Femur (tissue), 1 donor: ENCODE measurements at regions not wholly inside any gene's neighbourhood (a gene's known extent, or its start where the extent isn't known, plus 50 kb on each side); places are given as distances from the start of the nearest gene placed in this dataset.

ENCODE experiments used
- DNase-seq: peaks from one replicate; pipeline ENCODE4 v3.0.0-alpha.2; 2017

DNA sequence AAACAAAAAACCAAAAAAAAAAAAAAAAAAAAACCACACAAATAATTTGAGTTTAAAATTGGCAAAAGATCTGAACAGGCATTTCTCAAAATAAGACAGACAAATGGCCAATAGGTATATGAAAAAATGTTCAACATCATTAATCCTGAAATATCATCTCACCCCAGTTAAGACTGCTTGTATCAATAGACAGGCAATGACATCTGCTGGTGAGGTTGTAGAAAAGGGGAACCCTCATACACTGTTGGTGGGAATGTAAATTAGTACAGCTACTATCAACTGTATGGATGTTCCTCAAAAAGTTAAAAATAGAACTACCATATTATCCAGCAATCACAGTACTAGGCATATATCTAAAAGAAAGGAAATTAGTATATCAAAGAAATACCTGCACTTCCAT, 523.1 kb downstream of the XIRP2 start:
- DNase-seq = no peak

DNA sequence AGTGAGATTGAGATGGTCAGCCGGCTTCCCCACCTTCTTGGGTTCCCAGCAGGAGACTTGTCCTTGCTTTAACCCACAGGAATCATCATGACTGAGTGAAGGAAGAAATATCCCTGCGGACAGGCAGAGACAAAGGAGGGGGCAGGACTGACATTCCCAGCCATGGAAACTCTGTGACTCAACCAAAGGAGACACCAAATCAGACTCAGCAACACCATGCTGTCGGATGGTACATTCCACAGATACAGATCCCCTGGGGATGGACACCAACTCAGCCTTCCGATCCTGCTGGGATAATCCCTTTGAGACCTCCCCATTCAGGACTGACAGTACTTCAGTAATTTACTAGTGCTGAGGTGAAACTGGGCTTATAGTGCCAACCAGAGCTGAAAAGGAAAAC, 518.3 kb downstream of the XIRP2 start:
- DNase-seq = no peak

DNA sequence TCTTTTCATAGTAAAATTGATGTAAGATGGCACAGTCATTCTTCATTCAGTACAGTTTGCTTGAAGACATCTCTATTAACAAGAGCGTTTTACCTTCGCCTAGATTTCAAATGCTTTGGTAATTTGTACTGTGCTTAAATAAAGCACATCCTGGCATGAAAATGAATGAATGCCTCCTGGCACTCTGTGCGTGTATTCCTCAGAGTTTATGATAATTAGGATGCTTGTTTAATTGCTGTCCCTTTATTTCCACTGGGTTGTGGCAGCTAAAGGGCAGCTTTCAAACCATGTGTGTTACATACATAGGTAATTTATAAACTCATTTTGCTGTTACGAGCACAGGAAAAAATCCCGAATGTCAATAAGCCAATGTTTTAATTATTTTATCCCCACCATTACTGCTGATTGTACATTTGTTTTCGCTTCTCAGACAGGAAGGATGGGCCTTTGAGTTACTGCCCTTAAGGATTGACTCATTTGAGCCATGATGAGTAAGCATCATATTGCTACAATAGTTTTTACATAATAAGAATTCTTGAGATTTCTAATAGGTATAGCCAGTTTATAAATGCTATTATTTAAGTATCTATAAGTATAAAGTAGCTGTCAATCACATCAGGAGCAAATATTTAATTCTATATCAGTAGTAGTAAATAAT, 516.5 kb downstream of the XIRP2 start:
- DNase-seq = no peak

DNA sequence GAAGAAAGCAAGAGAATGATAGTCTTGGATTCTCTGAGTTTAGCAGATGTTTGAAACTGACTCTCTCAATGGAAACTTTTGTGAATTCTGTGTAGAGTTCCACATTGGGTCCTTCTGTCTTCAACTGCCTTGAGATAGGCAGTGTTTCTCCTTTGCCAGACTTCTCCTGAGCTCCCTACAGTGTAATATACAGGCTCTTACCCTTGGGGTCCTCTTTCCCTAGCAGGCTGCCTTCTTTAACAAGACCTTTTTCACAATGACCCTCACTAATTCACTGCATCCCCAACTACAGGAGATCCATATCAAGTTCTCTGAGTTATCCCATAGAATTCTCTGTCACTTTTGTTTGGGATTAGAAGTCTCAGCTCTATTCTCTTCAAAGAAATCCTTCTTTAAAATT, 513.0 kb downstream of the XIRP2 start:
- DNase-seq = no peak

DNA sequence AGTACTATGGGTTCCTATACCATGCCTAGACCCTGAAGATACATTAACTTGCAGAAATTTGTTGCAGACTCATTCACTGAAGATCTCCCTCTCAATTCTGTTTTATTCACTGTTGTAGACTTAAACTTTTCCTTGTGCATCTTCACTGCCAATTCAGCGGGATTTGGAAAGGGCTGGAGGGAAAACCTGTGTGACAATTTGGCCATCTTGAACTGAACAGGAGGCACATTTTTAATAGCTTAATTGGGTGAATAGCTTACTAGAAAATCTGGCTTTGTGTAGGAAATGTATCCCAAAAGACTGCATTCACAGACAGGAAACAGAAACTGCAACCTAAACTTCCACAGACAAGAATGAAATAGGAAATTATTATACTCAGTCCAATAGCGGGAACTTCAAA, 512.3 kb downstream of the XIRP2 start:
- DNase-seq = no peak

DNA sequence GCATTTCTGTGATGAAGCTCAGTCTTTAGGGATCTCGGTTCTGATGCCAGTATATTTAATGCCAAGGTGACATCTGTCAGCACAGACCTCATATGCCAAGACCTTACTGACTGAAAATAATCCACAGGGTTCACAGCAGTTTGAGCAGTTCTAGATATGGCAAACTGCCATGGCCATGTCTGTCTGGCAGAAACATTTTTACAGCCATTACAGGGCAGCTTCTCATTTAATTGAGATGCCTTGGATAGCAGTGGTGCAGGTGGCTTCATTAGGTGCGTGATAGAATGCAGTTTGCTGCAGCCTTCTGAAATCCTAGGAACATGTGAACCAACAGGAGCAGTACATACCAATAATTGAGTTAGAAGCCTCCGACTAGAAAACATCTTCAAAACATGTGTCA, 510.6 kb downstream of the XIRP2 start:
- peak; percentile 28 for DNase-seq

DNA sequence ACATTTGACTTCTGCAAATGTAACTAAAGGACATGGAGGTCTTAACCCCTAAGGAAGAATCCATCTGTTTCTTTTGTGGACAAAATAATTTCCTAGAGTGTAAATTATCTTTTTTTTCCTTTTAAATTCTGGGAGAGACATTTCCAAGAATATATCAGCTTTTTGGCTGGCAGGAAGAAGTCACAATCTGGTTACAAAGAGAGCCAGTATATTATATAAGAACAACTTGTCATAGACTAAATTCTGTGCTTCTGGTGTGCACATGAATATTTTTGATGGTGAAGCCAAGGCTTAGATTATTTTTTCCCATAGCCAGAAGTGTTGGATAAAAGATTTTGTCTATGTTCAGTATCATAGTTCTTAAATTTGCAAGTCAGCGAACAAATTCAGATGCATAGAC, 500.6 kb downstream of the XIRP2 start:
- no peak for DNase-seq

DNA sequence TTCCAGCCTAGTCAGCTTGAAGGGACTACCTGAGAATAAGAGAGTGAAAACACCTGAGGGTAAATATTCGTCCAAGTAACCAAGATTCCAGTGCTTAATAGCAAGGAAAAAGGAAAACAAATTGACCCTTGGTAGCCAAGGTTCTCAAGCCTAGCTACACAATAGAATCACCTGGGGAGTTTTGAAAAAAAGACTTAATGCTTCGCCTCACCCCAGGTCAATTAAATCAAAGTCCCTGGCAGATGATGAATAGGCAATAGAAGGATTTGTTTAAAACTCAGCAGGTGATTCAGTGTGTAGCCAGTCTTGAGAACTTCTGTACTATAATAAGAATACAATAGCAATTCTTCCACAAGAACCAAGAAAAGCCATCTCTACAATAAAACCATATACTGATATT, 500.2 kb downstream of the XIRP2 start:
- DNase-seq = no peak

DNA sequence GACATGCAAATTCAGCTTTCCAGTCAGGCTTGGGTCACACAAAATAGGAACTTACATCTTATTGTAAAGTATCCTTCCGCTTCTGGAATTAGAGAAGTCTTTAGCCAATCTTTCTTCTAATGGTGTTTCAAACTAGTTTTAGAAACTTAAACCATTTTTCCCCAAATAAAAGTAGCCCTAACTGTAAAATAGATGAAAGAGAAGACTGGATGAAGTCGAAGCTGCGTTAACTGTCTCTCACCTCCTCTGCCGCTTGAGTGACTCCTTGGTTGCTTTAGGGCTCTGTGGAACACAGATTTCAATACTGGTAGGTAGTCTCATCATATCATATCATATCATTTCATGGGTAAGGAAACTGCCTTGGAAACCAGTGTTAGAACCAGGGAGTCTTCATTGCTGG, 498.4 kb downstream of the XIRP2 start:
- DNase-seq = no peak

DNA sequence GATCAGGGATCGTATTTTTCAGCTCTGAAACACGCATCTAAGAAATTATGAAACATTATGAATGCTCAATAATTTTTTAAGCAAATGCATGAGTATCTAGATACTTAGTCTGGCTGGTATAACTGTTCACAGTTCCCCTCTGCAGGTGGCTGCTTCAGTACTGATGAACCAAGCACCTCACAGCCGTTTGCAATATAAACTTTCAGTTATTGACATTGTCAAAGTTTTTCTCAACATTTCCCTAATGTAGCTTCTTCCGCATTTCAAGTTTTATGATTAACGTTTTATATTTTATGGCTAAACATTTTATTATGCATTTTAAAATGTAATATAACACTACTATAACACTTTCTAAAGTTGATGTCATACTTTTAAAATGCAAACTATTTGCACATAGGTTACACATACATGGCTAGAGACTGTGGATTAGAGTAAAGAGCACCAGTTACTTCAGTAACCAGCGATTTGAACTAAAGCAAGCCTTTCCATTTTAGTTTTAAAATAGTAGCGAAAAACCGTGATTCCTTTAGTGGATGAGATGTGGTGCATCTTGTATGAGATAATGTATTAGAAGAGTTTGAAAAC, 495.4 kb downstream of the XIRP2 start:
- DNase-seq = no peak

DNA sequence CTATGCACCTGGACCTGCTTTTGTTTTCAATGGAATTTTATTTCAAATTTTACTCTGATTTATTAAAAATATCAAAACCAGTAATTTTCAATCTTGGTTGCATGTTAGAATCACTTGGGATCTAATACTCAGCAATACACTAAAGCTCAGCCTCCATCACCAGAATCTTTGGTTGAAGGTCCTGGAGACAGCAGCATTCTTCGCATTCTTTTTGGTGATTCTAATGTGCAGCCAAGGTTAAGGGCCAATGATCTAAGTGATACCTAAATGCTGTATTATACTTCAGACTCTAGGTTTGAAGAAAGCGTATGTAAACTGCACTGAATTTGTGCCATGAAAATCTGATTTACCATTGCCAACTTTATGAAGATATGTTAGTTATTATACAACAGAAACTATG, 493.1 kb downstream of the XIRP2 start:
- no peak for DNase-seq

DNA sequence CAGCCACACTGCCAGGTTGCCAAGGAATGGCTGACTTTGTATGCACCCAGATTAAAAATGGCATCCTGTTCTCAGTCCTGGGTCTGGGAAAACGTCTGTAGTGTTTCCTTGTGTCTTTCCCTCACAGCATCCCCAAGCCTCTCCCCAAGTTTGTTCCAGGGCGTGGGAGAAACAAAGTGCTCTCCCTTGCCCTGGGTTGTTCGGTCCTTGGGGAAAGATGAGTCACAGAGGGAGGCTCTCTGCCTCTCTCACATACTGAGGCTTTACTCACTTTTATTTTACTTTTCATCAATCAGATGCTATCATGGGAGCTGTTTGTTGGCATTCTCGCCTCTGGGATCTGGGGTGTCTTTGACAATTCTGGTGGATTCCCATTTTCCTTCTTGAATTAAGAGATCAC, 492.3 kb downstream of the XIRP2 start:
- no peak for DNase-seq

DNA sequence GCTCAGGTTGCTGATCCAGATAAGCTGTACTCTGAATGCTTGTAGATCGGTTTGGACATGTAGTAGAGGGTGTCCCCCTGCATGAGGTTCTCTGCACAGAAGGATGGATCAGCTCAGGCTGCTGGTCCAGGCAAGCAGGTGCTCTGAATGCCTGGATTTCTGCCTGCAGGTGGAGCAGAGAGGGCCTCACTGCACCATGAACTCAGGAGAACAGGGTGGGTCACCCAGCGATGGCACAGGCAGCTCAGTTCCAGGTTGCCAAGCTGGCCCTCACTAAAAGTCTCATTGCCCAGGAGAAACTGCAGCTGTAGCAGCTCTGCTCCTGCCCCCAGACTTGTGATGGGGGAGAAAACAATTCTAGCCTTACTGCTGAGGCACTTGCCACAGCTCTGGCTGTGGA, 491.8 kb downstream of the XIRP2 start:
- DNase-seq = no peak

DNA sequence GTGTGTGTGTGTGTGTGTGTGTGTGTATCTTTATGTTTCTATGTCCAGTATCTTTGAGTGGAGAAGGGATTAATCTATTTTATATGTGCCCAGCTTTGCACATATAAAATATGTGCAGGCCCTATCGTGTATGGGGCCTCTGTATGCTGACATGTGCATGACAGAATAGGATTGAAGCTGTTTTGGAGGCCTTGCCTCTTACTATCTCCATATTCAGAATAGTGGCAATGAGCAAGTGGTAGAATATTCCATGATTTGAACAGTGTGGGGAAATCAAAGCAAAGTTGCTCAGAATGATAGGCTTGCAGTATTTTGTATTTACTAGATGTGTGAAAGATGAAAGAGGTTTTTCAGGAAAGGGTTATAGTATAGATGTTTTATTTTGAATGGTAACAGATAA, 480.8 kb downstream of the XIRP2 start:
- no peak for DNase-seq

DNA sequence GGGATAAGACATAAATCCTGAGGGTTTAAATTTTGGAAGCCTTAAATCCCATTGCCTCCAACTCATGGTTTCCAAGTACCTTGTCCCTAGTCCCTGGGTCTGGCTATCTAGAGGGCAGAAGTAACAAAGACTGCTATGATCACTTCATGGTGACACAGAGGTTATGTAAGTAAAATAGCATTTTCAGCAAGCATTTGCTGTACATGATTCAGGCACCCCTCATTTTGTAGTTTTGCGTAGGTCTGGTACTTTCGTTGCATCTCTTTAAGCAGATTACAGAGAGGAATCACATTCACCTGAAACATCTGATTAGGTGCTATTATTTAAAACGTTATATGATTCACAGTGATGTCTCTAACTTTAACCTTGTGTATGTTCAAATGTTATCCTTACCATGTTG, 480.1 kb downstream of the XIRP2 start:
- no peak for DNase-seq

DNA sequence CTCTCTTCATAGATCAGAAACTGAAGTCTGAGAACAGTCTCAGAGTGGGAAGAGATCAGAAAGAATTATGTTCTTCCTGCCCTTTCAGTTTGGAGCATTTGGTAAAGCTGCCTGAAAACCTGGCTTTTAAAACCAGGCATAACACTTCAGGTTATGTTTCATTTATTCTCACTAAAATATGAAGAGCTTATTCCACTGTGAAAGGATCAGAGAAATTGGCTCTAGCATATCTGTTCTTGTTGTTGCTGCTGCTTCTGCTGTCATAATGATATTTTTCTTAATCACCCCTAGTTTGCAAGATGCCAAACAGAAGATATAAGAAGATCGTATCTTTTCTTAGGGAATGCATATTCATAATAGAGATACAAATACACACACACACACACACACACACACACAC, 476.9 kb downstream of the XIRP2 start:
- DNase-seq = no peak

DNA sequence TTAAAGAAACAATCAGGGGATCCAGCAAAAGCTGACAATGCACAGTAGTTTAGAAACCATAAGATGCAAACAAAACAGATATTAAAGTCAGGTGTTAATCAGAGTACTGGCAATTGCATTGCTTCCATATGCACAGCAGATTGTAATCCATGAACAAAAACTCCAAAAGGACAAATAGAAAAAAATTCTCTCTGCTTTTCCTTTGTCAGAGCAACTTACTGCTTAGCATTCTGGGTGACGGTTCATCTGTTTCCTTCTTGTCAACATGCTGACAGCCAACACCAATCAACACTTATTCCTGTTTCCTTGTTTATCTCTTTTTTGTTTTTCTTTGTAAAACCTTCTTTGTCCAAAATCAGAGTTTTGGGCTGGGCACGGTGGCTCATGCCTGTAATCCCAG, 473.1 kb downstream of the XIRP2 start:
- DNase-seq = no peak

DNA sequence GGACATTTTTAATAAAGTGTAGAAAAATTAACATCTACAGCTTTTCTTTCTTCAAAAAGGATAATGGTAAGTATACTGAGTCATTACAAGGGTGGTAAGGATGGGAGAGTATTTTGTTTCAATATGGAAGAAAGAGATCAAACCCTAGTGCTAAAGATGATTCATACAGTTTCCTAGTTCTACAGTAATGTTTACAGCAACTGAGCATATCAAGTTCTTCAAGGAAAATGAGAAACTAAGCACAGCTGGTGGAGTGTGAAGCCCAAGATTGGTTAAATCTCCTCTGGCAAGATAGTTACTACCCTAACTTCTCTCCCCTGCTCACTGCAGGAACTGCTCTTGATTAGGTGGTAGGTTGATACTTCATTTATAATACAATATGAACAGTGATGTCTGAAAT, 467.5 kb downstream of the XIRP2 start:
- no peak for DNase-seq

DNA sequence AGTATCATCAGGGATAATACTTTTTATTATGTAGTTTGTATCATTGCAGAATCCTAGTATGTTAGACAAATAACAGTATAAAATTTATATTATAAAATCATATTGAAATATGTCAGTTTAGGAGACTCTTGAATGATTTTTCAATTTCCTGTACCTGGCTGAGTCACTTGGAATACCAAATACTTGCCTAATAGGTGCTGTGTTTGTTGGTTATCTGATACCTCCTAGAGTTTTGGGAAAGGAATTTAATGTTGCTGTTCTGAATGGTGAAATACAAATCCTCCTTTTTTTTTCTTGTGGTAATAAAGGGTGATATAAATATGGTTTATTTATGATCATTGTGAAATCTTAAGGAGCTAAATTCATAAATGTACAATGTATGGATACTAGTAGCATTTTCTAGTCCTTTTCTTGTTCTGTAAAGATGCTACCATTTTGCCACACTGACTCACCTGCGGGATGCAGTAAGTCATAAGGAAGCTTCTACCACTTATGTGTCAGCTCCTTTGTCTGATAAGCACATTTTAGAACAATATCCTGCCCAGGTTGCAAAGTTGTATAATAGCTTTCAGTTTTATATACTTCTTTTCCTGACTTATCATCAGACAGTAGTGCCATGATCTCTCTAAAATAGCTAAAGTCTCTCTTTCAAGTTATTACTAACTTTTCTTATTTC, 465.5 kb downstream of the XIRP2 start:
- no peak for DNase-seq

DNA sequence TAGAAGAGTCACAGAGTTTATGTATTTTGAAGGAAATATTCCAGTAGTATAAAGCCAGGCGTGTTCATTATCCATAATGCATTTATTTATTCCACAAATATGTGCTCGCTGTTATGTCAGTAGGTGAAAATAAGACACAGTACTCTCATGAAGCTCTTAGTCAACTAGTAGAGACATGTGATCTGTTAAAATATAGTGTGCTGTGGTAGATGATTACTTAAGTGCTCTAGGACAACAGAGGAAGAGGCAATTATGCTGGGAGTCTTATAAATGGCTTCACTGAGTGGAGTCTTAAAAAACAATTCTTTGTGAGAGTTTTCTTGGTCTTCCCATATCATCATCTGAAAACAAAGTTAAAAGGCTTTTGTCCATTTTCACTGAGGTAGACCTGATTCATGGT, 457.3 kb downstream of the XIRP2 start:
- DNase-seq = no peak

DNA sequence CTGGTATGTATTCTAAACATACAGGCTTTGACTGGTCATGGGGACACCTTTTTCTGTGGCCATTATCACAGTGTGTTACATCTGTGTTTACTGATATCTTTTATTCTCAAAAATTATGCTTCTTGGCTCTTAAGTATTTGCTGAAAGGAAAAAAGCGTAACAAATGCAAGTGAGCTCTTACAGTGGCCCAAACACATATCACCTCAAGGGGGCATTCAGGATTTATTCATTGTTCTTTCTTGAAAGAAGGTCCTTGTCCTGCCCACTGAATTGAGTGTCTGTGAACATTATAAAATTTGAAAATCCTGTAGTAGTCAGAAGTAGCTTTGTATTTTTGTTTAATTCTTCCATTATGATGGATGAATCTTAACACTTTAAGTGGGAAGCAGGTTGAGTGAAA, 454.5 kb downstream of the XIRP2 start:
- no peak for DNase-seq

DNA sequence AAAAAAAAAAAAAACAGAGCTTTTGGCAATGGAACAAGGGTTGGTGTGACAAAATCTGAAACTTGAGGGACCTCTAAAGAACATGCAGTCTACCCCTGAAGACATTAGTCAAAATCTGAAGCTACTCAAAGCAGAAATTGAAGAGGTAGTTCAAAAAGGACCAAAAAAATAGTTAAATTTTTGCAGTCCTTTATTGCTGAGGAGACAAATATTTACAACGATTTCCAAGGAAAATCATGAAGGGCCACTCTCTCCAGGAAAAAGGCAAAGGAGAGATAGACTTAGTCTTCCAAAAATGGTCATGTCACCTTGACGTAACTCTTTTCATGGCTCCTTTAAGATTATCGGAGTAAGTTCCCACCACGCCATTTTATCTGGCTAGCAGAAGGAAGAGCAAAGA, 452.0 kb downstream of the XIRP2 start:
- no peak for DNase-seq

DNA sequence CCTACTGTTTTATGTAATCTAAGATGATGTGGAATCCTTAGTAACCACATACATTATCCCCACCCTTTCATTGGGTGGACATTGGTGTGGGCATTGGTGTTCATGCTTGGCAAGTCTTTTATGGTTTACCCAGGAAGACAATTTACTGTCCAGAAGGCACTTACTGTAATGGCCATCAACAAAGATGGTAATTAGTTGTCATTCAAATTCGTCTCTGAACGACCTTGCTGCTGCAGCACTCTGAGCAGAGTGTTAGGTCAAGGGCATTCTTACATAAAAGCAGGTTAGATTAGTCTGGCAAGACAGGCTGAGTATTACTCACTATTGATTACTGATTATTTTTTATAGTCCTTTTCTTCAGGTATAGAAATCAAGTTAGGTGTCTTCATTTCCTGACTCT, 447.9 kb downstream of the XIRP2 start:
- no peak for DNase-seq

DNA sequence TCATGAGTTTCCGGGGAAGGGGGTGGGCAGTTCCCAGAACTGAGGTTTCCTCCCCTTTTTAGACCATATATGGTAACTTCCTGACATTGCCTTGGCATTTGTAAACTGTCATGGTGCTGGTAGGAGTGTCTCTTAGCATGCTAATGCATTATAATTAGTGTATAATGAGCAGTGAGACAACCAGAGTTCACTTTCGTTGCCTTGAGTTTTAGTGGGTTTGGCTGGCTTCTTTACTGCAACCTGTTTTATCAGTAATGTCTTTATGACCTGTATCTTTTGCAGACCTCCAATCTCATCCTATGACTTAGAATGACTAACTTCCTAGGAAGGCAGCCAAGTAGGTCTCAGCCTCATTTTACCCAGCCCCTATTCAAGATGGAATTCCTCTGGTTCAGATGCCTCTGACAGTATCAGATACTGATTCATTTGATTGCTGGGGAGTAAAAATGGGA, 447.3 kb downstream of the XIRP2 start:
- DNase-seq = no peak
